ENCODE measurements at regions not wholly inside any gene's neighbourhood (a gene's known extent, or its start where the extent isn't known, plus 50 kb on each side); places are given as distances from the start of the nearest gene placed in this dataset.

DNA sequence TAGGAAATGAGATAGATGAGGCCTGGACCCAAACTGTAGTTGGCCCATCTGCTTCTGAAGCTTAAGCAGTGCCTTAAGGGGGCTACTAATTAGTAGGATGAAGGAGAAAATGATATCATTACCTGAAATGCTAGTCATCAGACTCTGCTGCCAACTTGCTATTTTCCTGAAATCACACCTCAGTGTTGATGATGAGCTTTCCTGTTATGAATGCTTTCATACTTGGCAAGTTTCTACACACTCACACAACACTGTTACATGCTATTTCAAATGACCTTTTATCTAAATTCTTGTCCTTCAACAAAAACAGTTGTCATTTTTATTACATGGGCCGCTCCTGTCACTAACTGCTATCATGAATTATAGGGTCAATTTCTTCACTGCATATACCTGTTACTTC, 416.0 kb downstream of the PRDM5 start:
- ChIA-PET POLR2A (no interaction called here), CTCF (no interaction called here)
- no peak for DNase-seq (ENCODE audit: low read depth, low spot score)
- no TSS peak for BruUV-seq (replicated peaks)
- intact Hi-C loops (cut with micrococcal nuclease; ENCODE audit: unreplicated experiment) (no loop called here), in situ Hi-C loops (cut with HindIII; ENCODE audit: low pct_unique_long_range_greater_than_20kb, low sequenced_read_pairs) (no loop called here)
- H3K4me3 ChIP-seq (ENCODE audit: low read depth in 2 of 2, low read length in 2 of 2), result no peak overlapping the region
- no peak overlapping the region for H3K27ac ChIP-seq (ENCODE audit: low read length)
- H3K27me3 ChIP-seq (ENCODE audit: control insufficient read depth, insufficient read depth, low read length), result no peaks in the 10 kb centered on the region
- H3K4me1 ChIP-seq (ENCODE audit: control insufficient read depth, insufficient read depth, low read length), result no peaks in the 10 kb centered on the region
- no peak for ATAC-seq
- H3K36me3 ChIP-seq (ENCODE audit: control insufficient read depth, insufficient read depth, low read length), result no peaks in the 10 kb centered on the region
- TF ChIP-seq SIN3A (IDR thresholded peaks at IDR 0.05; ENCODE audit: borderline replicate concordance, insufficient read depth, low read depth, low read length), result no peak
- TF ChIP-seq, protein P1, sequence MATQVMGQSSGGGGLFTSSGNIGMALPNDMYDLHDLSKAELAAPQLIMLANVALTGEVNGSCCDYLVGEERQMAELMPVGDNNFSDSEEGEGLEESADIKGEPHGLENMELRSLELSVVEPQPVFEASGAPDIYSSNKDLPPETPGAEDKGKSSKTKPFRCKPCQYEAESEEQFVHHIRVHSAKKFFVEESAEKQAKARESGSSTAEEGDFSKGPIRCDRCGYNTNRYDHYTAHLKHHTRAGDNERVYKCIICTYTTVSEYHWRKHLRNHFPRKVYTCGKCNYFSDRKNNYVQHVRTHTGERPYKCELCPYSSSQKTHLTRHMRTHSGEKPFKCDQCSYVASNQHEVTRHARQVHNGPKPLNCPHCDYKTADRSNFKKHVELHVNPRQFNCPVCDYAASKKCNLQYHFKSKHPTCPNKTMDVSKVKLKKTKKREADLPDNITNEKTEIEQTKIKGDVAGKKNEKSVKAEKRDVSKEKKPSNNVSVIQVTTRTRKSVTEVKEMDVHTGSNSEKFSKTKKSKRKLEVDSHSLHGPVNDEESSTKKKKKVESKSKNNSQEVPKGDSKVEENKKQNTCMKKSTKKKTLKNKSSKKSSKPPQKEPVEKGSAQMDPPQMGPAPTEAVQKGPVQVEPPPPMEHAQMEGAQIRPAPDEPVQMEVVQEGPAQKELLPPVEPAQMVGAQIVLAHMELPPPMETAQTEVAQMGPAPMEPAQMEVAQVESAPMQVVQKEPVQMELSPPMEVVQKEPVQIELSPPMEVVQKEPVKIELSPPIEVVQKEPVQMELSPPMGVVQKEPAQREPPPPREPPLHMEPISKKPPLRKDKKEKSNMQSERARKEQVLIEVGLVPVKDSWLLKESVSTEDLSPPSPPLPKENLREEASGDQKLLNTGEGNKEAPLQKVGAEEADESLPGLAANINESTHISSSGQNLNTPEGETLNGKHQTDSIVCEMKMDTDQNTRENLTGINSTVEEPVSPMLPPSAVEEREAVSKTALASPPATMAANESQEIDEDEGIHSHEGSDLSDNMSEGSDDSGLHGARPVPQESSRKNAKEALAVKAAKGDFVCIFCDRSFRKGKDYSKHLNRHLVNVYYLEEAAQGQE (IDR thresholded peaks at IDR 0.05; ENCODE audit: insufficient read depth in 1 of 2, low read depth in 2 of 2, low read length in 1 of 2), result no peak
- TF ChIP-seq, protein P2, sequence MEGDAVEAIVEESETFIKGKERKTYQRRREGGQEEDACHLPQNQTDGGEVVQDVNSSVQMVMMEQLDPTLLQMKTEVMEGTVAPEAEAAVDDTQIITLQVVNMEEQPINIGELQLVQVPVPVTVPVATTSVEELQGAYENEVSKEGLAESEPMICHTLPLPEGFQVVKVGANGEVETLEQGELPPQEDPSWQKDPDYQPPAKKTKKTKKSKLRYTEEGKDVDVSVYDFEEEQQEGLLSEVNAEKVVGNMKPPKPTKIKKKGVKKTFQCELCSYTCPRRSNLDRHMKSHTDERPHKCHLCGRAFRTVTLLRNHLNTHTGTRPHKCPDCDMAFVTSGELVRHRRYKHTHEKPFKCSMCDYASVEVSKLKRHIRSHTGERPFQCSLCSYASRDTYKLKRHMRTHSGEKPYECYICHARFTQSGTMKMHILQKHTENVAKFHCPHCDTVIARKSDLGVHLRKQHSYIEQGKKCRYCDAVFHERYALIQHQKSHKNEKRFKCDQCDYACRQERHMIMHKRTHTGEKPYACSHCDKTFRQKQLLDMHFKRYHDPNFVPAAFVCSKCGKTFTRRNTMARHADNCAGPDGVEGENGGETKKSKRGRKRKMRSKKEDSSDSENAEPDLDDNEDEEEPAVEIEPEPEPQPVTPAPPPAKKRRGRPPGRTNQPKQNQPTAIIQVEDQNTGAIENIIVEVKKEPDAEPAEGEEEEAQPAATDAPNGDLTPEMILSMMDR (IDR thresholded peaks at IDR 0.05), result no peak
- no peak for TF ChIP-seq TCF7L2 (IDR thresholded peaks at IDR 0.05; ENCODE audit: low read depth, low read length)
- no peaks in the 10 kb centered on the region for H3K9me3 ChIP-seq (ENCODE audit: control insufficient read depth, insufficient read depth, low read depth, low read length)

- POLR2A ChIA-PET, result no interaction called here
- no peak for DNase-seq (ENCODE audit: low read depth, low spot score)
- intact Hi-C loops (cut with micrococcal nuclease; ENCODE audit: unreplicated experiment) (no loop called here), in situ Hi-C loops (cut with HindIII; ENCODE audit: low pct_unique_long_range_greater_than_20kb, low sequenced_read_pairs) (no loop called here)
- no peaks in the 10 kb centered on the region for H3K36me3 ChIP-seq (ENCODE audit: control insufficient read depth, insufficient read depth, low read length)
- H3K27me3 ChIP-seq (ENCODE audit: control insufficient read depth, insufficient read depth, low read length), result no peaks in the 10 kb centered on the region
- TF ChIP-seq SIN3A (IDR thresholded peaks at IDR 0.05; ENCODE audit: borderline replicate concordance, insufficient read depth, low read depth, low read length), result no peak
- TF ChIP-seq, protein P1 (IDR thresholded peaks at IDR 0.05; ENCODE audit: insufficient read depth in 1 of 2, low read depth in 2 of 2, low read length in 1 of 2), result no peak
- TF ChIP-seq POLR2AphosphoS5 (IDR thresholded peaks at IDR 0.05; ENCODE audit: low read depth, low read length), result no peak
- TF ChIP-seq, protein P2 (IDR thresholded peaks at IDR 0.05), result no peak
- TF ChIP-seq TCF7L2 (IDR thresholded peaks at IDR 0.05; ENCODE audit: low read depth, low read length), result no peak
- H3K9me3 ChIP-seq (ENCODE audit: control insufficient read depth, insufficient read depth, low read depth, low read length), result no peaks in the 10 kb centered on the region
- H3K27ac ChIP-seq (ENCODE audit: low read length), result no peak overlapping the region
- CTCF ChIA-PET, result no interaction called here
- ATAC-seq, result no peak
- BruUV-seq (replicated peaks), result no TSS peak
- H3K4me1 ChIP-seq (ENCODE audit: control insufficient read depth, insufficient read depth, low read length), result no peaks in the 10 kb centered on the region
- H3K4me3 ChIP-seq (ENCODE audit: low read depth in 2 of 2, low read length in 2 of 2), result no peak overlapping the region
Observed at GRCh38 chr4:120498678-120499077, 423.8 kb downstream of the PRDM5 start.

All from Panc1 (cell line).